ENCODE measurements at regions not wholly inside any gene's neighbourhood (a gene's known extent, or its start where the extent isn't known, plus 50 kb on each side); places are given as distances from the start of the nearest gene placed in this dataset.

- H3K27ac ChIP-seq (ENCODE audit: extremely low read length, insufficient read depth, low read length), result no peak overlapping the region
- H3K4me1 ChIP-seq (ENCODE audit: insufficient read depth, low read length), result no peaks in the 10 kb centered on the region
- no peaks in the 10 kb centered on the region for H3K36me3 ChIP-seq (replicated peaks in 1 of 2; ENCODE audit: control insufficient read depth in 1 of 2, insufficient read depth in 2 of 2, low read length in 2 of 2)
- no peak for ATAC-seq
- H3K4me3 ChIP-seq (replicated peaks in 1 of 3; ENCODE audit: insufficient read depth in 1 of 3, low read depth in 2 of 3, low read length in 3 of 3), result no peak overlapping the region
- WGBS (ENCODE audit: low lambda C conversion rate), result 13% methylated on average over 3 of the region's 3 CpGs
- CTCF ChIA-PET (ENCODE audit: low intra/inter-chr PET ratio, low total read pairs), result no interaction called here
- intact Hi-C loops (cut with micrococcal nuclease; ENCODE audit: unreplicated experiment) (no loop called here), in situ Hi-C loops (cut with HindIII; ENCODE audit: extremely low pct_ligation_motif_present, low pct_unique_long_range_greater_than_20kb) (no loop called here)
- H3K79me2 ChIP-seq (ENCODE audit: insufficient read depth, low read length), result no peaks in the 10 kb centered on the region
- no peak for FAIRE-seq
- no peaks in the 10 kb centered on the region for H4K20me1 ChIP-seq (ENCODE audit: insufficient read depth, low read length)
- H3K27me3 ChIP-seq (ENCODE audit: control insufficient read depth in 1 of 2, insufficient read depth in 2 of 2, low read length in 2 of 2), result no peaks in the 10 kb centered on the region
- H2AFZ ChIP-seq (ENCODE audit: low read length), result no peak overlapping the region
- no TSS peak for BruUV-seq (replicated peaks)
- H3K9ac ChIP-seq (ENCODE audit: insufficient read depth, low read depth, low read length), result no peak overlapping the region
- no peak for DNase-seq (ENCODE audit: low spot score)
- H3K4me2 ChIP-seq (ENCODE audit: low read depth, low read length), result no peak overlapping the region
- H3K9me3 ChIP-seq (ENCODE audit: low read length), result no peaks in the 10 kb centered on the region; the same call in 1 of the 2 replicates
- TF ChIP-seq USF2 (IDR thresholded peaks at IDR 0.05; ENCODE audit: low read depth, low read length) (no peak), USF2 (CRISPR knock-in tag; IDR thresholded peaks at IDR 0.05; ENCODE audit: borderline replicate concordance) (no peak), HNRNPK (IDR thresholded peaks at IDR 0.05; ENCODE audit: low read depth, low read length, poor library complexity, severe bottlenecking) (peak; percentile 98), E2F1 (CRISPR knock-in tag; IDR thresholded peaks at IDR 0.05) (no peak), PCBP1 (IDR thresholded peaks at IDR 0.05; ENCODE audit: borderline replicate concordance, low read depth, low read length) (peak; percentile 83; the same call in 1 of the 2 replicates), ZNF251 (CRISPR knock-in tag; IDR thresholded peaks at IDR 0.05) (no peak)
- POLR2A ChIA-PET, result no interaction called here
These were observed 1320.1 kb upstream of the PRMT6 start for GRCh38 chr1:105736349-105736748.
